ENCODE measurements at regions not wholly inside any gene's neighbourhood (a gene's known extent, or its start where the extent isn't known, plus 50 kb on each side); places are given as distances from the start of the nearest gene placed in this dataset.

DNA sequence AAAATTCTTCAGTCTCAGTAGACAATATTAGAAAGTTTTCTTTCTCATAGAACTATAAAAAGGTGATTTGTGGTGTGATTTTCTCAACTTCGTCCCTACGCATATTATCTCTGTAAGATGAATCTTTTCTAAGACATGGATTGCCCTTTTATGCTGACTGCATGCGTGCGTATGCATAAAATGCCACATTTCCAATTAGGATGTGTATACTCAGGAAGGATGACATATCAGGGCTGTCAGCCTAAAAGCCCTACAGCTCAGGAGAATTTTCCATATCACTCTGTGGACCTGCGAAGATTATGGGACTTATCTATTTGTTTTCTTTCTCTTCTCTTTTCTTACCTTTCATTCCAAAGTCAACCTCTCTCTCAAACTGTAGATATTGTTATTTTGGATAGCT, 166.5 kb upstream of the GPC6 start:
- H3K36me3 ChIP-seq (ENCODE audit: insufficient read depth, low read length) = no peaks in the 10 kb centered on the region
- H3F3A ChIP-seq (ENCODE audit: insufficient read depth, low read length, poor library complexity, severe bottlenecking) = no peaks in the 10 kb centered on the region
- no peak overlapping the region for H3K4me3 ChIP-seq (ENCODE audit: low read length)
- H3K4me2 ChIP-seq (ENCODE audit: low read length) = no peak overlapping the region
- no peaks in the 10 kb centered on the region for H4K20me1 ChIP-seq (ENCODE audit: insufficient read depth)
- H3K9me3 ChIP-seq (ENCODE audit: low read length) = no peaks in the 10 kb centered on the region
- H3K79me2 ChIP-seq (replicated peaks; ENCODE audit: insufficient read depth, low read length) = no peaks in the 10 kb centered on the region
- no peaks in the 10 kb centered on the region for H3K27me3 ChIP-seq (ENCODE audit: insufficient read depth, low read depth, low read length)
- peak overlapping the region; percentile 48 for H3K27ac ChIP-seq (ENCODE audit: low read length)
- TF ChIP-seq, protein P1, sequence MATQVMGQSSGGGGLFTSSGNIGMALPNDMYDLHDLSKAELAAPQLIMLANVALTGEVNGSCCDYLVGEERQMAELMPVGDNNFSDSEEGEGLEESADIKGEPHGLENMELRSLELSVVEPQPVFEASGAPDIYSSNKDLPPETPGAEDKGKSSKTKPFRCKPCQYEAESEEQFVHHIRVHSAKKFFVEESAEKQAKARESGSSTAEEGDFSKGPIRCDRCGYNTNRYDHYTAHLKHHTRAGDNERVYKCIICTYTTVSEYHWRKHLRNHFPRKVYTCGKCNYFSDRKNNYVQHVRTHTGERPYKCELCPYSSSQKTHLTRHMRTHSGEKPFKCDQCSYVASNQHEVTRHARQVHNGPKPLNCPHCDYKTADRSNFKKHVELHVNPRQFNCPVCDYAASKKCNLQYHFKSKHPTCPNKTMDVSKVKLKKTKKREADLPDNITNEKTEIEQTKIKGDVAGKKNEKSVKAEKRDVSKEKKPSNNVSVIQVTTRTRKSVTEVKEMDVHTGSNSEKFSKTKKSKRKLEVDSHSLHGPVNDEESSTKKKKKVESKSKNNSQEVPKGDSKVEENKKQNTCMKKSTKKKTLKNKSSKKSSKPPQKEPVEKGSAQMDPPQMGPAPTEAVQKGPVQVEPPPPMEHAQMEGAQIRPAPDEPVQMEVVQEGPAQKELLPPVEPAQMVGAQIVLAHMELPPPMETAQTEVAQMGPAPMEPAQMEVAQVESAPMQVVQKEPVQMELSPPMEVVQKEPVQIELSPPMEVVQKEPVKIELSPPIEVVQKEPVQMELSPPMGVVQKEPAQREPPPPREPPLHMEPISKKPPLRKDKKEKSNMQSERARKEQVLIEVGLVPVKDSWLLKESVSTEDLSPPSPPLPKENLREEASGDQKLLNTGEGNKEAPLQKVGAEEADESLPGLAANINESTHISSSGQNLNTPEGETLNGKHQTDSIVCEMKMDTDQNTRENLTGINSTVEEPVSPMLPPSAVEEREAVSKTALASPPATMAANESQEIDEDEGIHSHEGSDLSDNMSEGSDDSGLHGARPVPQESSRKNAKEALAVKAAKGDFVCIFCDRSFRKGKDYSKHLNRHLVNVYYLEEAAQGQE (IDR thresholded peaks at IDR 0.05; ENCODE audit: borderline replicate concordance) = peak; percentile 98
- TF ChIP-seq POLR2AphosphoS5 (IDR thresholded peaks at IDR 0.05) (peak; percentile 69), SMC3 (conservative IDR thresholded peaks at IDR 0.05; ENCODE audit: poor library complexity) (no peak), EP300 (conservative IDR thresholded peaks at IDR 0.05; ENCODE audit: poor library complexity, severe bottlenecking) (peak; percentile 73)
- H2AFZ ChIP-seq (ENCODE audit: low read depth, low read length) = no peak overlapping the region
- H3K9me2 ChIP-seq (ENCODE audit: insufficient read depth, low read length) = no peaks in the 10 kb centered on the region
- no peak overlapping the region for H3K9ac ChIP-seq (ENCODE audit: low read length)

DNA sequence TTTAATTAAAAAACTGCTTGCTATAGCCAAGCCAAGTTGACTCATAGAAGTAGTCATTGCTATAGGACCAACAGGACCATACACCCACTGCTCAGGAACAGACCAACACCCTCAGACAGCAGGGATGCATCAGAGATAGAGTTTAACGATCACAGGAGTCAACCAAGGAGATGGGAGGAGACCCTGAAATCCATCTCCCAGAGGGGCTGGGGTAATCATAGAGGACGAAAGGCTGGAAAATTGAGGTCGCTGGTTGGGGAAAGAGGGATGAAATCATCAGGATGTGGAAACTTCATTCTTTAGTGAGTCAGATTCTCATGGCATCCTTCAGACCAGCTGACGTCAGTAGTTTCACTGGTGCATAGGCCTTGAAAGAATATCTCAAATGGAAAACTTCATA, 160.4 kb upstream of the GPC6 start:
- no peaks in the 10 kb centered on the region for H3K9me3 ChIP-seq (ENCODE audit: low read length)
- no peaks in the 10 kb centered on the region for H3K79me2 ChIP-seq (replicated peaks; ENCODE audit: insufficient read depth, low read length)
- TF ChIP-seq SMC3 (conservative IDR thresholded peaks at IDR 0.05; ENCODE audit: poor library complexity) (no peak), POLR2AphosphoS5 (IDR thresholded peaks at IDR 0.05) (no peak), RAD21 (conservative IDR thresholded peaks at IDR 0.05) (no peak), MXI1 (conservative IDR thresholded peaks at IDR 0.05; ENCODE audit: poor library complexity, severe bottlenecking) (no peak), EZH2 (IDR thresholded peaks at IDR 0.05; ENCODE audit: borderline replicate concordance, insufficient read depth, low read length, poor library complexity, severe bottlenecking) (no peak), EP300 (conservative IDR thresholded peaks at IDR 0.05; ENCODE audit: poor library complexity, severe bottlenecking) (no peak), TAF1 (IDR thresholded peaks at IDR 0.05; ENCODE audit: low read depth) (no peak)
- TF ChIP-seq, protein P2, sequence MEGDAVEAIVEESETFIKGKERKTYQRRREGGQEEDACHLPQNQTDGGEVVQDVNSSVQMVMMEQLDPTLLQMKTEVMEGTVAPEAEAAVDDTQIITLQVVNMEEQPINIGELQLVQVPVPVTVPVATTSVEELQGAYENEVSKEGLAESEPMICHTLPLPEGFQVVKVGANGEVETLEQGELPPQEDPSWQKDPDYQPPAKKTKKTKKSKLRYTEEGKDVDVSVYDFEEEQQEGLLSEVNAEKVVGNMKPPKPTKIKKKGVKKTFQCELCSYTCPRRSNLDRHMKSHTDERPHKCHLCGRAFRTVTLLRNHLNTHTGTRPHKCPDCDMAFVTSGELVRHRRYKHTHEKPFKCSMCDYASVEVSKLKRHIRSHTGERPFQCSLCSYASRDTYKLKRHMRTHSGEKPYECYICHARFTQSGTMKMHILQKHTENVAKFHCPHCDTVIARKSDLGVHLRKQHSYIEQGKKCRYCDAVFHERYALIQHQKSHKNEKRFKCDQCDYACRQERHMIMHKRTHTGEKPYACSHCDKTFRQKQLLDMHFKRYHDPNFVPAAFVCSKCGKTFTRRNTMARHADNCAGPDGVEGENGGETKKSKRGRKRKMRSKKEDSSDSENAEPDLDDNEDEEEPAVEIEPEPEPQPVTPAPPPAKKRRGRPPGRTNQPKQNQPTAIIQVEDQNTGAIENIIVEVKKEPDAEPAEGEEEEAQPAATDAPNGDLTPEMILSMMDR (IDR thresholded peaks at IDR 0.05; ENCODE audit: poor library complexity, severe bottlenecking) = no peak
- TF ChIP-seq, protein P1 (IDR thresholded peaks at IDR 0.05; ENCODE audit: borderline replicate concordance) = no peak
- no peak overlapping the region for H2AFZ ChIP-seq (ENCODE audit: low read depth, low read length)
- H3K4me3 ChIP-seq (ENCODE audit: low read length) = no peak overlapping the region
- H3K4me2 ChIP-seq (ENCODE audit: low read length) = no peak overlapping the region
- no peaks in the 10 kb centered on the region for H3K27me3 ChIP-seq (ENCODE audit: insufficient read depth, low read depth, low read length)
- no peaks in the 10 kb centered on the region for H3K36me3 ChIP-seq (ENCODE audit: insufficient read depth, low read length)
- H3K9ac ChIP-seq (ENCODE audit: low read length) = no peak overlapping the region
- H3F3A ChIP-seq (ENCODE audit: insufficient read depth, low read length, poor library complexity, severe bottlenecking) = no peaks in the 10 kb centered on the region
- no peaks in the 10 kb centered on the region for H3K9me2 ChIP-seq (ENCODE audit: insufficient read depth, low read length)
- no peak overlapping the region for H3K27ac ChIP-seq (ENCODE audit: low read length)
- H4K20me1 ChIP-seq (ENCODE audit: insufficient read depth) = no peaks in the 10 kb centered on the region
